OCI-LY7 (cell line): ENCODE measurements at regions not wholly inside any gene's neighbourhood (a gene's known extent, or its start where the extent isn't known, plus 50 kb on each side); places are given as distances from the start of the nearest gene placed in this dataset.

ENCODE experiments used
- EZH2phosphoT487 ChIP-seq: fragments of 200-600 bp; sonication (generic); IDR thresholded peaks from 2 replicates; pipeline ENCODE4 v1.6.1; 2018; ENCODE audit warnings: low read depth, borderline replicate concordance, mild to moderate bottlenecking, mixed run types, antibody characterized with exemption, low read length, moderate library complexity, mixed read lengths
- TF ChIP-seq, protein P1 (sequence below): fragments of 200-600 bp; sonication (generic); conservative IDR thresholded peaks from 2 replicates; pipeline ENCODE4 v1.5.1; 2014; ENCODE audit warnings: mild to moderate bottlenecking, antibody characterized with exemption, low read length, moderate library complexity, mixed read lengths

- TF ChIP-seq, protein P1, sequence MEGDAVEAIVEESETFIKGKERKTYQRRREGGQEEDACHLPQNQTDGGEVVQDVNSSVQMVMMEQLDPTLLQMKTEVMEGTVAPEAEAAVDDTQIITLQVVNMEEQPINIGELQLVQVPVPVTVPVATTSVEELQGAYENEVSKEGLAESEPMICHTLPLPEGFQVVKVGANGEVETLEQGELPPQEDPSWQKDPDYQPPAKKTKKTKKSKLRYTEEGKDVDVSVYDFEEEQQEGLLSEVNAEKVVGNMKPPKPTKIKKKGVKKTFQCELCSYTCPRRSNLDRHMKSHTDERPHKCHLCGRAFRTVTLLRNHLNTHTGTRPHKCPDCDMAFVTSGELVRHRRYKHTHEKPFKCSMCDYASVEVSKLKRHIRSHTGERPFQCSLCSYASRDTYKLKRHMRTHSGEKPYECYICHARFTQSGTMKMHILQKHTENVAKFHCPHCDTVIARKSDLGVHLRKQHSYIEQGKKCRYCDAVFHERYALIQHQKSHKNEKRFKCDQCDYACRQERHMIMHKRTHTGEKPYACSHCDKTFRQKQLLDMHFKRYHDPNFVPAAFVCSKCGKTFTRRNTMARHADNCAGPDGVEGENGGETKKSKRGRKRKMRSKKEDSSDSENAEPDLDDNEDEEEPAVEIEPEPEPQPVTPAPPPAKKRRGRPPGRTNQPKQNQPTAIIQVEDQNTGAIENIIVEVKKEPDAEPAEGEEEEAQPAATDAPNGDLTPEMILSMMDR, result no peak
- TF ChIP-seq EZH2phosphoT487, result no peak
Observed at GRCh38 chr14:105871590-105871989, 345.2 kb downstream of the TMEM121 start.
